ENCODE measurements at regions not wholly inside any gene's neighbourhood (a gene's known extent, or its start where the extent isn't known, plus 50 kb on each side); places are given as distances from the start of the nearest gene placed in this dataset.
"Not testable (repeated sequence)": the region's sequence is repeated elsewhere in the genome, so short reads cannot be mapped to it uniquely, and the experiment has no call there.

DNA sequence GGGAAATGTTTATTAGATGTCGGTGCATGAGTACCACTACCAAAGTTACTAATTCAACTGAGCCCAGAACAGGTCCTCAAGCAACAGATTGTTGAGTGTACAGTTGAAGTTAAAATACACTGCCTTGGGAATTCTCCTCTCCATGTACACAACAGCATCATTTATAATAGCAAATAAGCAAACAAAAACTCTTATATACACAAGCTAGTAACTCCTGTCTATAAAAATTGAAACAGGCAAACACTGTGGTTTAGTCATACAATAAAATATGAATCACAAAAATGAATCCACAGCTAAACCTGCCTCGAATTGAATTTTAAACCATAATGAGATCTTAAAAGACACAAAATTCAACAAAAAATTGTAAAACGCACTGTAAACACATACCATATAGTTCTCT, 681.1 kb downstream of the C12orf50 start:
- H3K36me3 ChIP-seq = no peaks in the 10 kb centered on the region
- no peaks in the 10 kb centered on the region for H3K4me1 ChIP-seq (ENCODE audit: low read depth)
- TF ChIP-seq, protein P1, sequence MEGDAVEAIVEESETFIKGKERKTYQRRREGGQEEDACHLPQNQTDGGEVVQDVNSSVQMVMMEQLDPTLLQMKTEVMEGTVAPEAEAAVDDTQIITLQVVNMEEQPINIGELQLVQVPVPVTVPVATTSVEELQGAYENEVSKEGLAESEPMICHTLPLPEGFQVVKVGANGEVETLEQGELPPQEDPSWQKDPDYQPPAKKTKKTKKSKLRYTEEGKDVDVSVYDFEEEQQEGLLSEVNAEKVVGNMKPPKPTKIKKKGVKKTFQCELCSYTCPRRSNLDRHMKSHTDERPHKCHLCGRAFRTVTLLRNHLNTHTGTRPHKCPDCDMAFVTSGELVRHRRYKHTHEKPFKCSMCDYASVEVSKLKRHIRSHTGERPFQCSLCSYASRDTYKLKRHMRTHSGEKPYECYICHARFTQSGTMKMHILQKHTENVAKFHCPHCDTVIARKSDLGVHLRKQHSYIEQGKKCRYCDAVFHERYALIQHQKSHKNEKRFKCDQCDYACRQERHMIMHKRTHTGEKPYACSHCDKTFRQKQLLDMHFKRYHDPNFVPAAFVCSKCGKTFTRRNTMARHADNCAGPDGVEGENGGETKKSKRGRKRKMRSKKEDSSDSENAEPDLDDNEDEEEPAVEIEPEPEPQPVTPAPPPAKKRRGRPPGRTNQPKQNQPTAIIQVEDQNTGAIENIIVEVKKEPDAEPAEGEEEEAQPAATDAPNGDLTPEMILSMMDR (IDR thresholded peaks at IDR 0.05; ENCODE audit: low read depth, low read length) = no peak
- DNase-seq (ENCODE audit: low read depth in 1 of 2, low spot score in 1 of 2) = no peak
- H3K27me3 ChIP-seq = no peaks in the 10 kb centered on the region
- H3K4me3 ChIP-seq = no peak overlapping the region
- no peak overlapping the region for H3K27ac ChIP-seq
- no peaks in the 10 kb centered on the region for H3K9me3 ChIP-seq (ENCODE audit: low read depth)

DNA sequence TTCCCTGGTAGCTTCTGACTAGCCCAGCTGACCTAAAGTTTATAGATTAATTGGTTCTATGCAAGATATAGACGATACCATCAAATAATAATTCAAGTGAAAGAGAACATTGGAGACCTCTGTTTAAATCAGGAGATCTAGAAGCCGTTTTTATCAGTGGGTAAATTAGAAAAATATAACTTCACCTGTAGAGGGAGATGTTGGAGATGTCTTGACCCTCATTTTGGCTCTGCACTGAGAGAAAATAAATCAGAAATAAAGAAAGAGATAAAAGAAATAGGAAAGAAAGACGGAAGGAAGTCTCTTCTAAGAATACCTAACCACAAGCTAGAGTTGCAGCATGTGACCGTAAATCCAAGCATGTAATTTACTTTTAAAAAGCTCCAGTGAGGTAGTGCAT, 684.5 kb downstream of the C12orf50 start:
- TF ChIP-seq, protein P1 (IDR thresholded peaks at IDR 0.05; ENCODE audit: low read depth, low read length) = no peak
- DNase-seq (ENCODE audit: low read depth in 1 of 2, low spot score in 1 of 2) = no peak
- no peaks in the 10 kb centered on the region for H3K36me3 ChIP-seq

DNA sequence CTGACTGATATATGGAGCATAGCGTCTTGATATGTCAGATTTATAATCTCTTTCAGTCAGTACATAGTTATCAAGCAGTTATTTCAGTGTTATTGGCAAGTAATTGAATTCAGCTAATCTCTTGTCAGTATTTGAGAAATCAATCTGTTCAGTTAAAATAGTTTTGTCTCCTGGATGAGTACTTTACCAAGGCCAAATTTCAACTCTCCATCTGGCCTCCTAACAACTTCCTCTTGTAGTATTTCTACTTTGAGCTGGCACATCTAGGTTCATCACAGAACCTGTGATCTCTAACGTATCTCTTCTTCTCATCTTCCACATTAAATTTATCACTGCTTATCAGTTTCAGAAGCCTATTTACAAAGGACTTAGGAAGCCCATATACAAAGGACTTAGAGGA, 690.5 kb downstream of the C12orf50 start:
- no peak overlapping the region for H3K4me3 ChIP-seq
- no peaks in the 10 kb centered on the region for H3K9me3 ChIP-seq (ENCODE audit: low read depth)
- no peak for DNase-seq (ENCODE audit: low read depth in 1 of 2, low spot score in 1 of 2)
- TF ChIP-seq, protein P1 (IDR thresholded peaks at IDR 0.05; ENCODE audit: low read depth, low read length) = no peak
- H3K36me3 ChIP-seq = no peaks in the 10 kb centered on the region
- no peaks in the 10 kb centered on the region for H3K27me3 ChIP-seq
- no peak overlapping the region for H3K27ac ChIP-seq
- no peaks in the 10 kb centered on the region for H3K4me1 ChIP-seq (ENCODE audit: low read depth)

More for the DNA sequence above, 684.5 kb downstream of the C12orf50 start:
- no peaks in the 10 kb centered on the region for H3K9me3 ChIP-seq (ENCODE audit: low read depth)
- H3K4me1 ChIP-seq (ENCODE audit: low read depth) = no peaks in the 10 kb centered on the region
- no peak overlapping the region for H3K4me3 ChIP-seq
- H3K27ac ChIP-seq = no peak overlapping the region
- H3K27me3 ChIP-seq = no peaks in the 10 kb centered on the region

DNA sequence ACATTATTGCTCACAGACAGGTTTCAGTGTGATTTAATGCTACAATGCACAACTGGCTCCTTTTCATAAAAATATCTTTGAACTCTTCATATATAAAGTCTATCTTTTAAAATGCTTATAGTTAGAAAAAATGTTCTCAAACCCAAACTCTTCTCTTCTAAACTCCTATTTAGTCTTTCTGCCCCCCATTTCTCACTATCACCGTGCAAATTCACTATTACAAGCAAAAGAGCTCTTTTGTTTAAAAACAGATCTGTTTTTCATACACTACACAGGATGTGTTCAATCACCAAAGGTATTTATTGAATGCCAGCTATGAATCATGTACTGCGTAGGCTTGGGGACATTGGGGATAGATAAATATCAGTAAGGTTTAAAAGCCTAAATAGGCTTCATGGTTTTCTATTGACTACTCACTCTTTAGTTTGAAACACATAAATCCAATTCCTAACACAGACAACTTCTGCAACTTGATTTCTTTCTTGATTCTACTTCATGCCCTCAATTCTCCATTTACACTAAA, 692.3 kb downstream of the C12orf50 start:
- TF ChIP-seq, protein P1 (IDR thresholded peaks at IDR 0.05; ENCODE audit: low read depth, low read length) = no peak
- no peak for DNase-seq (ENCODE audit: low read depth in 1 of 2, low spot score in 1 of 2)
- Histone ChIP-seq H3K4me1 (ENCODE audit: low read depth) (no peaks in the 10 kb centered on the region), H3K27me3 (no peaks in the 10 kb centered on the region), H3K27ac (no peak overlapping the region), H3K4me3 (no peak overlapping the region), H3K36me3 (no peaks in the 10 kb centered on the region), H3K9me3 (ENCODE audit: low read depth) (no peaks in the 10 kb centered on the region)

DNA sequence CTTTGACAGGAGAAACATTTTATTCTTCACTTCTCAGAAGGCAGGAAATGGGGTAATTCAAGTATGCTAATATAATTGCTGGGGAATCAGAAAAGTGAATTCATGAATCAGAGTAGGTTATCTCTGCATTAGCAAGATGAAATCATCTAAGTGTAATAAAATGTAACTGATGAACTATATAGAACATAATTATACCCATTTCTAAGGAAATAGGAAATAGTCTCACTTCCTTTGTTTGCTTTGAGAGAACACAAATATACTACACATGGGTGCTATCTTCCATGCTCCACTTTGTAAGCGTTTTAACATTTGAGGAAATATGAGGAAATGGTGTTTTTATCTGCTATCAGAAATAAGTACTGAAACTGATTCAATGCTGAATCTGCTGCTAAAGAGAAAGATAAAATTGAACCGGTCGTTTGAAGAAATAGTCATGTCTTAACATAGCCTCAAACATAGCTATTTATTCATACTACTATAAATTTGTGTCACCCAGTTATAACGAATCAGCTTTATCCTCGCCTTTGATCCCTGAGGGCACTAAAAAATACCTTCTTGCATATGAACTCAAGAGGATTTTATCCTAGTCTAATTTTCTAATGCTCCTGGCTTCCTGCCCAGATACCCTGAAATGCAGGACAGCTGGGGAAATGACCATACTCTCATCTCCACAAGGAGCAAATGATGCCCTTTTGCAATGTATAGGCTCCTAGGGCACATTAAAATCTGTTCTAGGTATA, 696.0 kb downstream of the C12orf50 start:
- no peaks in the 10 kb centered on the region for H3K27me3 ChIP-seq
- no peak overlapping the region for H3K27ac ChIP-seq
- TF ChIP-seq, protein P1 (IDR thresholded peaks at IDR 0.05; ENCODE audit: low read depth, low read length) = no peak
- DNase-seq (ENCODE audit: low read depth in 1 of 2, low spot score in 1 of 2) = no peak
- H3K9me3 ChIP-seq (ENCODE audit: low read depth) = no peaks in the 10 kb centered on the region
- H3K36me3 ChIP-seq = no peaks in the 10 kb centered on the region
- no peak overlapping the region for H3K4me3 ChIP-seq
- no peaks in the 10 kb centered on the region for H3K4me1 ChIP-seq (ENCODE audit: low read depth)

DNA sequence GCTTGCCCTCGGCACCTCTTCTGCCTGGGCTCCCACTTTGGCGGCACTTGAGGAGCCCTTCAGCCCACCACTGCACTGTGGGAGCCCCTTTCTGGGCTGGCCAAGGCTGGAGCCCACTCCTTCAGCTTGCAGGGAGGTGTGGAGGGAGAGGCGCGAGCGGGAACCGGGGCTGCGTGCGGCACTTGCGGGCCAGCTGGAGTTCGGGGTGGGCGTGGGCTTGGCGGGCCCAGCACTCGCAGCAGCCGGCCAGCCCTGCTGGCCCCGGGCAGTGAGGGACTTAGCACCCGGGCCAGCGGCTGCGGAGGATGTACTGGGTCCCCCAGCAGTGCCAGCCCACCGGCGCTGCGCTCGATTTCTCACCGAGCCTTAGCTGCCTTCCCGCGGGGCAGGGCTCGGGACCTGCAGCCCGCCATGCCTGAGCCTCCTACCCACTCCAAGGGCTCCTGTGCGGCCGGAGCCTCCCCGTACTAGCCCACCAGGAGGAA, 699.1 kb downstream of the C12orf50 start:
- not testable (repeated sequence) for H3K9me3 ChIP-seq (ENCODE audit: low read depth); H3K4me3 ChIP-seq; H3K27ac ChIP-seq; H3K4me1 ChIP-seq (ENCODE audit: low read depth); DNase-seq (ENCODE audit: low read depth in 1 of 2, low spot score in 1 of 2); H3K36me3 ChIP-seq; H3K27me3 ChIP-seq
